ENCODE measurements at regions not wholly inside any gene's neighbourhood (a gene's known extent, or its start where the extent isn't known, plus 50 kb on each side); places are given as distances from the start of the nearest gene placed in this dataset.
"Not testable (repeated sequence)": the region's sequence is repeated elsewhere in the genome, so short reads cannot be mapped to it uniquely, and the experiment has no call there.

- Histone ChIP-seq H3K9me3 (no peaks in the 10 kb centered on the region), H3K4me1 (no peaks in the 10 kb centered on the region), H3K36me3 (no peaks in the 10 kb centered on the region), H3K4me3 (no peak overlapping the region), H3K27ac (no peak overlapping the region), H3K27me3 (peaks cover 0 to 42% (median 5%) of the 10 kb centered on the region in 3 donors)
- 74 to 79% methylated on average over 11 of the region's 11 CpGs for WGBS, 2 donors
- intact Hi-C loops (cut with DNase I) = no loop called here
- DNase-seq = no peak
- no peak for TF ChIP-seq CTCF (IDR thresholded peaks at IDR 0.05)
- no peak for TF ChIP-seq EP300 (IDR thresholded peaks at IDR 0.05)
- TF ChIP-seq POLR2AphosphoS5 (IDR thresholded peaks at IDR 0.05) = no peak
These were observed 231.2 kb upstream of the LHX5 start for GRCh38 chr12:113702836-113703235.

DNA sequence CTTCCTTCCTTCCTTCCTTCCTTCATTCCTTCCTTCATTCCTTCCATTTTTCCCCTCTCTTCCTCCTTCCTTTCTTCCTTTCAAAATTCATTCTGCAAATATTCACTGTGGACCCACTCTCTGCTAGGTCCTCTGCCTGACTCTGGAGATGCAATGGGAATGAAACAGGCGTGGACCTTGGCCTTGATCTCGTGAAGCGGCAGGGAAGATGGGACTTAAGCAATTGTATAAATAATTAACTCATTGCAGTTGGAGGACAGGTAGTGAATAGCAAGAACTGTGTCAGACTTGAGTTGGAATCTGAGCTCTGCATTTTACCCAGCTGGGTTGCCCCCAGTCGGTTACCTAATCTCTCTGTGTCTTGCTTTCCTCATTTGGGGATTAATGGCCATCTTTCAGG, 230.6 kb upstream of the LHX5 start:
- WGBS, 2 donors = 28 to 63% methylated on average over 4 of the region's 4 CpGs
- no peaks in the 10 kb centered on the region for H3K4me1 ChIP-seq
- H3K27me3 ChIP-seq = peaks cover 0 to 45% (median 5%) of the 10 kb centered on the region in 3 donors
- TF ChIP-seq POLR2A (IDR thresholded peaks at IDR 0.05) (no peak), POLR2AphosphoS5 (IDR thresholded peaks at IDR 0.05) (no peak), CTCF (IDR thresholded peaks at IDR 0.05) (no peak), EP300 (IDR thresholded peaks at IDR 0.05) (no peak)
- no peaks in the 10 kb centered on the region for H3K9me3 ChIP-seq
- DNase-seq = no peak
- H3K36me3 ChIP-seq = no peaks in the 10 kb centered on the region
- intact Hi-C loops (cut with DNase I) = no loop called here
- no peak overlapping the region for H3K27ac ChIP-seq
- no peak overlapping the region for H3K4me3 ChIP-seq

- Histone ChIP-seq H3K4me1 (no peaks in the 10 kb centered on the region), H3K36me3 (no peaks in the 10 kb centered on the region), H3K27me3 (peaks cover 0 to 54% (median 5%) of the 10 kb centered on the region in 3 donors), H3K9me3 (no peaks in the 10 kb centered on the region), H3K27ac (no peak overlapping the region), H3K4me3 (no peak overlapping the region)
- TF ChIP-seq POLR2A (IDR thresholded peaks at IDR 0.05) = no peak
- no peak for TF ChIP-seq EP300 (IDR thresholded peaks at IDR 0.05)
- no peak for TF ChIP-seq POLR2AphosphoS5 (IDR thresholded peaks at IDR 0.05)
- no peak for TF ChIP-seq CTCF (IDR thresholded peaks at IDR 0.05)
- no peak for DNase-seq
- intact Hi-C loops (cut with DNase I) = no loop called here
- WGBS, 2 donors = 18 to 27% methylated on average over 5 of the region's 5 CpGs
These were observed 229.3 kb upstream of the LHX5 start for GRCh38 chr12:113700943-113701342.

- intact Hi-C loops (cut with DNase I); H3K4me1 ChIP-seq; DNase-seq; H3K4me3 ChIP-seq; H3K9me3 ChIP-seq; H3K27ac ChIP-seq; H3K36me3 ChIP-seq: not testable (repeated sequence)
- peaks cover 0 to 52% (median 6%) of the 10 kb centered on the region in 3 donors for H3K27me3 ChIP-seq
- WGBS, 2 donors = 43 to 67% methylated on average over 3 of the region's 3 CpGs
These were observed 228.3 kb upstream of the LHX5 start for GRCh38 chr12:113699984-113700383.

DNA sequence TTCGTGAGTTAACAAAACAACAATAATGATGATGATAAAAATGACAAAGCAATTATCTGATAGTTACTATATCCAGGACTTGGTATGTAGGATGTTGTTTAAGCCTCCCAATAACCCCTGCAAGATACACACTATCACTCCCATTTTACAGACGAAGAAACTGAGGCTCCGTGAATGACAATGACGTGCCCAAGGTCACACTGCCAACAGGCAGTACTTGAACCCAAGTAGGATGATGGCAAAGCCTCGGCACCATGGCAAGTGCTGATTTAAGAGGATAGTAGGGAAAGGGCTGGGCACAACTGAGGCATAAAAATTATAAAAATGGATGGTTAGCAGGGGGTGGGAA, 226.8 kb upstream of the LHX5 start:
- H3K4me3 ChIP-seq = no peak overlapping the region
- DNase-seq = no peak
- intact Hi-C loops (cut with DNase I) = no loop called here
- H3K4me1 ChIP-seq = no peaks in the 10 kb centered on the region
- TF ChIP-seq POLR2A (IDR thresholded peaks at IDR 0.05) (no peak), EP300 (IDR thresholded peaks at IDR 0.05) (no peak), CTCF (IDR thresholded peaks at IDR 0.05) (no peak), POLR2AphosphoS5 (IDR thresholded peaks at IDR 0.05) (no peak)
- peaks cover 0 to 56% (median 6%) of the 10 kb centered on the region in 3 donors for H3K27me3 ChIP-seq
- 52 to 68% methylated on average over 5 of the region's 5 CpGs for WGBS, 2 donors
- H3K9me3 ChIP-seq = no peaks in the 10 kb centered on the region
- no peak overlapping the region for H3K27ac ChIP-seq
- H3K36me3 ChIP-seq = no peaks in the 10 kb centered on the region

All from sigmoid colon (tissue), 6 donors.